ENCODE measurements at regions not wholly inside any gene's neighbourhood (a gene's known extent, or its start where the extent isn't known, plus 50 kb on each side); places are given as distances from the start of the nearest gene placed in this dataset.

GRCh38 chr20:41996951-41997350 lies 378.8 kb upstream of the CHD6 start:
- Histone ChIP-seq H3K9ac (ENCODE audit: insufficient read depth, low read depth, low read length) (no peak overlapping the region), H3K27ac (ENCODE audit: extremely low read length, insufficient read depth, low read length) (no peak overlapping the region), H3K4me3 (replicated peaks in 1 of 3; ENCODE audit: insufficient read depth in 1 of 3, low read depth in 2 of 3, low read length in 3 of 3) (no peak overlapping the region), H3K27me3 (ENCODE audit: control insufficient read depth in 1 of 2, insufficient read depth in 2 of 2, low read length in 2 of 2) (no peaks in the 10 kb centered on the region; a peak in 2 of 5 replicates), H3K4me2 (ENCODE audit: low read depth, low read length) (no peak overlapping the region), H3K9me3 (ENCODE audit: low read length) (no peaks in the 10 kb centered on the region), H3K79me2 (ENCODE audit: insufficient read depth, low read length) (no peaks in the 10 kb centered on the region), H2AFZ (ENCODE audit: low read length) (no peak overlapping the region), H3K4me1 (ENCODE audit: insufficient read depth, low read length) (no peaks in the 10 kb centered on the region), H4K20me1 (ENCODE audit: insufficient read depth, low read length) (no peaks in the 10 kb centered on the region), H3K36me3 (replicated peaks in 1 of 2; ENCODE audit: control insufficient read depth in 1 of 2, insufficient read depth in 2 of 2, low read length in 2 of 2) (no peaks in the 10 kb centered on the region)
- 10% methylated on average over 3 of the region's 3 CpGs for WGBS (ENCODE audit: low lambda C conversion rate)
- ATAC-seq: no peak
- FAIRE-seq: no peak
- ChIA-PET POLR2A (no interaction called here), CTCF (ENCODE audit: low intra/inter-chr PET ratio, low total read pairs) (no interaction called here)
- in situ Hi-C loops (cut with HindIII; ENCODE audit: extremely low pct_ligation_motif_present, low pct_unique_long_range_greater_than_20kb) (no loop called here), intact Hi-C loops (cut with micrococcal nuclease; ENCODE audit: unreplicated experiment) (no loop called here)
- no peak for DNase-seq (ENCODE audit: low spot score)
- no TSS peak for BruUV-seq (replicated peaks)
- TF ChIP-seq SIX4 (CRISPR knock-in tag; IDR thresholded peaks at IDR 0.05): no peak
- TF ChIP-seq SRSF9 (IDR thresholded peaks at IDR 0.05; ENCODE audit: borderline replicate concordance, insufficient read depth, low read depth, low read length, poor library complexity, severe bottlenecking): no peak
- TF ChIP-seq ZKSCAN8 (CRISPR knock-in tag; IDR thresholded peaks at IDR 0.05; ENCODE audit: borderline replicate concordance): no peak
- TF ChIP-seq PRDM15 (CRISPR knock-in tag; IDR thresholded peaks at IDR 0.05): no peak
- TF ChIP-seq ZNF703 (CRISPR knock-in tag; IDR thresholded peaks at IDR 0.05; ENCODE audit: borderline replicate concordance): no peak
- no peak for TF ChIP-seq NFE2L2 (IDR thresholded peaks at IDR 0.05; ENCODE audit: low read length)
- TF ChIP-seq ZNF574 (CRISPR knock-in tag; IDR thresholded peaks at IDR 0.05): no peak
- no peak for TF ChIP-seq GRHL1 (CRISPR knock-in tag; conservative IDR thresholded peaks at IDR 0.05)
- no peak for TF ChIP-seq SNRNP70 (IDR thresholded peaks at IDR 0.05; ENCODE audit: low read depth, low read length)
- TF ChIP-seq NR2F6 (IDR thresholded peaks at IDR 0.05): no peak
- TF ChIP-seq NR2F6 (CRISPR knock-in tag; IDR thresholded peaks at IDR 0.05): no peak
- no peak for TF ChIP-seq MBD4 (IDR thresholded peaks at IDR 0.05; ENCODE audit: borderline replicate concordance, low read length)
- no peak for TF ChIP-seq KDM2A (CRISPR knock-in tag; IDR thresholded peaks at IDR 0.05; ENCODE audit: borderline replicate concordance, low read depth)
- TF ChIP-seq, protein P1, sequence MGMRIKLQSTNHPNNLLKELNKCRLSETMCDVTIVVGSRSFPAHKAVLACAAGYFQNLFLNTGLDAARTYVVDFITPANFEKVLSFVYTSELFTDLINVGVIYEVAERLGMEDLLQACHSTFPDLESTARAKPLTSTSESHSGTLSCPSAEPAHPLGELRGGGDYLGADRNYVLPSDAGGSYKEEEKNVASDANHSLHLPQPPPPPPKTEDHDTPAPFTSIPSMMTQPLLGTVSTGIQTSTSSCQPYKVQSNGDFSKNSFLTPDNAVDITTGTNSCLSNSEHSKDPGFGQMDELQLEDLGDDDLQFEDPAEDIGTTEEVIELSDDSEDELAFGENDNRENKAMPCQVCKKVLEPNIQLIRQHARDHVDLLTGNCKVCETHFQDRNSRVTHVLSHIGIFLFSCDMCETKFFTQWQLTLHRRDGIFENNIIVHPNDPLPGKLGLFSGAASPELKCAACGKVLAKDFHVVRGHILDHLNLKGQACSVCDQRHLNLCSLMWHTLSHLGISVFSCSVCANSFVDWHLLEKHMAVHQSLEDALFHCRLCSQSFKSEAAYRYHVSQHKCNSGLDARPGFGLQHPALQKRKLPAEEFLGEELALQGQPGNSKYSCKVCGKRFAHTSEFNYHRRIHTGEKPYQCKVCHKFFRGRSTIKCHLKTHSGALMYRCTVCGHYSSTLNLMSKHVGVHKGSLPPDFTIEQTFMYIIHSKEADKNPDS (CRISPR knock-in tag; IDR thresholded peaks at IDR 0.05): no peak
- TF ChIP-seq KDM5A (IDR thresholded peaks at IDR 0.05; ENCODE audit: borderline replicate concordance, low read length): no peak
